GM21390 (cell line): ENCODE measurements at regions not wholly inside any gene's neighbourhood (a gene's known extent, or its start where the extent isn't known, plus 50 kb on each side); places are given as distances from the start of the nearest gene placed in this dataset.

ENCODE experiments used
- ATAC-seq: cut with Tn5 transposase; IDR thresholded peaks from one replicate; pipeline ENCODE4 v1.9.1; 2021; ENCODE audit not compliant: unreplicated experiment

GRCh38 chr9:95822583-95823431 is 52.7 kb upstream of the ERCC6L2 start:
- peak; percentile 88 for ATAC-seq

- ATAC-seq = no peak
Measured at GRCh38 chr9:95822015-95822414, 53.5 kb upstream of the ERCC6L2 start.

DNA sequence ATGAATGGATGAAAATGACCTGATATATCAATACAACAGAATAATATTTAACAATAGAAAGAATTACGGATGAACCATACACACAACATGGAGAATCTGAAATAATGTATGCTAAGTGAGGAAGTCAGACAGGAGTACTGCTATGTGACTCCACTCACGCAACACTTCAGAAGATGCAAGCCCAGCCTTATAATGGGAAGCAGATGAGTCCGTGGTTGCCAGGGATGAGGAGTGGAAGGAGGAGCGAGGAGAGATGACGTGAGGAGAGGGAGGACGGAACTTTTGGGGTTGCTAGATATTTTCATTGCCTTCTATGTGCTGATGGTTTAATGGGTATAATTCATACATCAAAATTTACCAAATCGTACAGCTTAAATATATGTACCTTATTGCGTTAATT is 55.4 kb upstream of the ERCC6L2 start:
- no peak for ATAC-seq

DNA sequence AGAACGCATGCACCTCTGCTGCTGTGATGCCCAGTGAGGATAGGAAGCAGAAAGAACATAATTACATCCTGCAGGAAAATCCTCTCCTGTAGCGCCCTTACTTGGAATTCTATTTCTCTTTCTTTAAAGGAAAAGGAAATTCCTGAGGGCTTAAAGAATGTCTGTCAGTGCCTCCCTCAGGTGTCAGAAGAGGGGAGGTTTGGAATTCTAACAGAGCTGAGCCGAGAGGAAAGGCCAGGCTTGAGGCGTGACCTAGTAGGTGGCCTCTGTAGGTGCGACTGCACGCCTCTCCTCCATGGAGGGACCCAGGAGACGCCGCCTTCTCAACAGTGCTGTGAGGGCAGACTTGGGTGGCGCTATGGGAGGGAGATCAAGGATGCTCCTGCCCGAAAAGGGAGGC is 55.9 kb upstream of the ERCC6L2 start:
- ATAC-seq = no peak

DNA sequence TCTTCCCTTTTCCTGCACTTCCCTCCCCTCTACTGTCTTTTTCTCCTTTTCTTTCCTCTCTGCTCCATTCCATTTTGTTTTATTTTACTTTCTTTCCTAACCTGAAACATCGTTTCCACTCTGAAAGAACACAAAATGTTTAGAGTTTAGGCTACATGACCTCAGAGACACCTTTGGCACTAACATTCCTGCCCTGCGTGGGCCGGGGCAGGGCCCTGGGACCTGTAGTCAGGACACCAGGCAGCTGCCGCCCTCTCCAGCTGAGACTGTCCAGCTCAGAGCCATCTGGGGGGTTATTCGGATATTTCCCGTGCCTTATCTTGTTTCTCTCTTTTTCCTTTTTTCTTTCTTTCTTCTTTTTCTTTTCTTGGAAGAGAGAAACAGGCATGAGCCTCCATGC is 58.3 kb upstream of the ERCC6L2 start:
- ATAC-seq = no peak

DNA sequence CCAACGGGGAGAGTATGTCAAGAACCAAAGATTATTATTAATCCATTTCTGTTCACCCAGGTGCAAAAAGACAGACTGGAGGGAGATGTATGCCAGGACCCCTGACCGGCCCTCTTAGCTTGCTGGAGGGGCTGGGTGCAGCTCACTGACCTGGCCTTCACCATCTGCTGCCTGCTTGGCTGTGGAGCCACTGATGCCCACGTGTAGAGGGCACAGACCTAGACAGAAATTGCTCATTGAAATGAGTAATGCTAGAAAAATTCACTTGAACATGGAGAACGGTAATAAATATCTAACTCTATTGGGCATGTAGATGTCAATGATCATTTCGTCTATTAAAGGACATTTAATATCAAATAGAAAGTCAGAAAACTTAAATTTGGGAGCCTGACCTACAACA is 58.8 kb upstream of the ERCC6L2 start:
- ATAC-seq = no peak

GRCh38 chr9:95815961-95816360 is 59.5 kb upstream of the ERCC6L2 start:
- no peak for ATAC-seq

GRCh38 chr9:95815133-95815532 is 60.4 kb upstream of the ERCC6L2 start:
- ATAC-seq = no peak

- ATAC-seq = no peak
Measured at GRCh38 chr9:95813923-95814322, 61.6 kb upstream of the ERCC6L2 start.

GRCh38 chr9:95810814-95811213 is 64.7 kb upstream of the ERCC6L2 start:
- ATAC-seq = no peak

DNA sequence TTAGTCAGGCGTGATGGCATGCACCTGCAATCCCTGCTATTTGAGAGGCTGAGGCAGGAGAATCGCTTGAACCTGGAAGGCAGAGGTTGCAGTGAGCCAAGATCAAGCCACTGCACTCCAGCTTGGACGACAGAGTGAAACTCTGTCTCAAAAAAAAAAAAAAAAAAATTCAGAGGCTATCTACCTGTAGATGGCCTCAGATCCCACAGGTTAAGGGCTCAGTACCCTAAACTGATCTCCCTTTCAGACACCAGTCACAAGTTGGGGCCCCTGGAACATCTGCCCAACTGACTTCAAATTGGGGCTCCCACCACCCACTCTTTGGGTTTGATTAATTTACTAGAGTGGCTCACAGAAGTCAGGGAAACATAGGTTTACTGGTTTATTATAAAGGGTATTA is 65.4 kb upstream of the ERCC6L2 start:
- ATAC-seq = no peak

DNA sequence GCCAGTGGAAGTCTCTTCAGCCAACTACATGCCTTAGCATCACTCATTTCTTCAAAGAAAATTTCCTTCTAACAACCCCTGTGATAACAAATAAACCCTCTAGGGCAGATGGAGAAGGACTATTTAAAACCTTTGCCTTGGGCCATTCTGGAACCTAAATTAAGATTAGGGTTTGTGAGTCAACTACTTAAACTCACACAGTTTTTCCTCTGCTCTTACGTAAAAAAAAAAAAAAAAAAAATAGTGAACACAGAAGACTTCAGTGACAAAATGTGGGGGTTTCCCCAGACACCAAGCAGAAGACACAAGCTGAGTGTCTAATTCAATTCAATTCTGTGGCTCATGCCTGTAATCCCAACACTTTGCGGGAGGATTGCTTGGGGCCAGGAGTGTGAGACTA is 65.8 kb upstream of the ERCC6L2 start:
- ATAC-seq = no peak

- no peak for ATAC-seq
Measured at GRCh38 chr9:95808011-95808410, 67.5 kb upstream of the ERCC6L2 start.

DNA sequence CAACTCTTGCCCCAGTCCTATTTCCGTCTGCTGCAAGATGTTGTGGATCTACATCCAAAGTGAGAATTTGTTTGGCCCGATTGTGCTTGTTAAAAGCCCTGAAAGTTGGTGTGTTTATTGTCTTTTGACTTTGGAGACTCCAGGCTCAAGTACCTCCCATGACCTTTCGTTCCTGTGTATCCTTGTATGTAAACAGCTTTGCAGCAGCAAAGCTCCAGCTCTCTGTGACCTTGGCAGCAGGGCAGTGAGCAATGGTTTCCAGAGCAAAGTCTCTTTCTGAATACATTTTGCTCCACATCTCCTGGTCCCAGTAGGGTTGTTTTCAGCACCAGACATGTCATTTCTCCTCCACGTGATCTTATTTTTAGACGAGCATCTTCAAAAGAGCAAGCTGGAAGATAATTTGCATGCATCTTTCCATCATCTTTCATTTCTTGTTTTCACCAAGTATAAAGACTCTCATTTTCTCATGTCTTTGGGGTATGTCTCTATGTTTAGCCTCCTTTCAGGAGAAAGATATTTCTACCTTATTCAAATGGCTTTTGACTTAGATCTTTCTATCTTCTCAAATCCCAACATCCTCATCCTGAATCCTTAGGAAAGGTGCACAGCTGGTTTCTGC is 68.1 kb upstream of the ERCC6L2 start:
- ATAC-seq = no peak

- no peak for ATAC-seq
Measured at GRCh38 chr9:95803197-95803596, 72.3 kb upstream of the ERCC6L2 start.

DNA sequence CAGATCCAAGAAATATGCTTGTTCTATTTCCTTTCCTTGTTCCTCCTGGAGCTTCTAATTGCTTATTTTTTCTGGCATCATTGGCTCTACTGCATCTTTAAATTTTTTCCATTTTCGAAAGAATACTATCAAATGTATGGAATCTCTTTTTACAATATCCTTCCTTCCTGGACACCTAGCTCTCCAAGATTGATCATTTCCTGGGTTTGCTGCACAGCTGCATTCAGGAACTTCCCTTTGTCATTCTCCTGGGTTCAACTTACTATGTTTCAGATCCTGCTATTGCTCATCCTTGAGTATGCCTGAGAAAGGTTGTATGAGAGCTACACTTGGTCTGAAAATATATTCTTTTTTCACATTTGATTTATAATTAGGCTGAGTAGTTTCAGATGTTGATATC is 73.7 kb upstream of the ERCC6L2 start:
- ATAC-seq = no peak

DNA sequence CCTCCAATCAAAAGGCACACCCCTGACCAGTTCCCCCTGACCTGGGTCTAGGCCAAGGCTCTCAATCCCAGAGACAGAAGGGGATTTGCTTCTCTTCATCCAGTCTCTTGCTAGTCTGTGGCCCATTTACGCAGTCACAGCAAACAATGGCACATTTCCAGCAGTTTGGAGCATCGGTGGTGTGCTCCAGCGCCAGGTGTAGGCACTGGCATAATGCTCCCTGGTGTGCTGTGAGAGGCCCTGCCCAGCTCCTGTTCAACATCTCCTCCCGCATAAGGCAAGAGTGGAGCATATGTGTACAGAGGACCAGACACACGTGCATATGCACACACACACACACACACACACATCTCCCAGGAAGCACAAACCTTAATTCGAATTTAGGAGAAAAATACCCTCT is 79.5 kb upstream of the ERCC6L2 start:
- ATAC-seq = no peak

DNA sequence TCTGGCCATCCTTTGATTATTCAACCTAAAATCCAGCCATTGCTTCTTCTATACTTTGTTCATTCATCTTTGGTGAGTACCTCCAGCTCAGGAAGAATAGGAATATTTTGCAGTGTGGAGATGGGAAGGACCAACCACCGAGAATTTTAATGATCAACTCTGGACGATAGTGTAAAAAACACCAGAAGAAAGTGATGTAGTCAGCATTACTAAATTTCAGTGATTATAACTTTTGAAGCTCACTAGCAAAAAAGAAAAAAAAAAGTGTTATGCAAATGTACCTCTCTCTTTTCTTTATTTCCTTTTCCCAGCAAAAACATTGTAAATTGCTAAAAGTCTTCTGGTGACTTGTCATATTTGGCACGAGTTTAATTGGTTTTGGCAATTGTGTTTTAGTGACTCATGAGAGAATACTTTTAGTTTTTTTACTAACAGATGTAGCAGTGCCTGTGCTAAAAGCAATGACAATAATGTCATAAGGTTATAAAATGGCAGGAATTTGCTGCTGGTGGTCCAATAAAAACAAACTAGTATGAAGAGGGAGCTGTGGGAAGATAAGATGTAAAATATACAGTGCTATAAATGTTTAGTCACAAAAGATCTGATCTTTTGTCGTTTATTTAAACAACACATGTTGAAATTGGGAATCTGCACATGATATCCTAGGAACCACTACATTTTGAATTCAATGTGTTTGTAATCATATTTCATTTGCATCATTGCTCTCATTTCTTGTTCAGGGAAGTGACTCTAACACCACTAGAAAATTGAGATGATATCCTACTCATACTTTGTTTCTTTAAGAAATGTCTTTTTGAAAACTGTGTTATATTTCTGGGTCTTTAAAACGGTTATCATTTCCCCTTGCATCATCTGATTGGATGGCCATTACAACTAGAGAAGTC is 81.3 kb upstream of the ERCC6L2 start:
- no peak for ATAC-seq

DNA sequence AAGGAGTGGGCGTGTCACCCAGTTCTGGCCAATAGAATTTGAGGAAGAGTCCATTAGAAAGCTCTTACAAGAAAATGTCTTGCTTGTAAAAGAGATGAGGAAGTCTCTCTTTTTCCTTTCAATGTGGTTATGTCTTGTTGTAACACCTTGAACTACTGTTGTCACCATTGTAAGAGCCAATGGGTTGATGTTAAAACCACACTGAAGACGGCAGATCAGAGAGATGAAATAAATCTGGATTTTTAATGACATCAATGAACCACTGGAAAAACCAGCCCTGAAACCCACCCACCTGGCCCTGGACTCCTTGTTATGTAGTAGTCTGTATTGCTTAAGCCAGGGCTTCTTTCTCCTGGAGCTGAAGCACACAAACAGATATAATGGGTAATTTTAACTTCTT is 83.8 kb upstream of the ERCC6L2 start:
- ATAC-seq = no peak

DNA sequence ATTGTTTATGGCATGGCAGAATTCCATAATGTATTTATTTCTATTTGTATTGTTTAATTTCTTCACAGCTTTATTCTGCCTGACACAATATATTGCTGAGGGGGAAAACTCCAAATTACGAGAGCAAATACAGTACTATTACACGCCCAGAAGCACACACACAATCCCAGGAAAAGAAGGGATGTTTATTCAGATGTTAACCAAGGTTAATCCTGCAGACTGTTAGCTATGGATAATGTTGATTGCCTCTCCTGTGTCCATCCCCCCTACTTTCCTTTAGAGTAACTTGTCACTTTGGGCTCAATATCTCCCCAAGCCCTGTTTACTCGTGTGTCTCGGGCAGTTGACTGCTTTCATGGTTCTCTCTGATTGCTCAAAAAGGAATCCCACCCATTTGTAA is 84.2 kb upstream of the ERCC6L2 start:
- ATAC-seq = no peak

DNA sequence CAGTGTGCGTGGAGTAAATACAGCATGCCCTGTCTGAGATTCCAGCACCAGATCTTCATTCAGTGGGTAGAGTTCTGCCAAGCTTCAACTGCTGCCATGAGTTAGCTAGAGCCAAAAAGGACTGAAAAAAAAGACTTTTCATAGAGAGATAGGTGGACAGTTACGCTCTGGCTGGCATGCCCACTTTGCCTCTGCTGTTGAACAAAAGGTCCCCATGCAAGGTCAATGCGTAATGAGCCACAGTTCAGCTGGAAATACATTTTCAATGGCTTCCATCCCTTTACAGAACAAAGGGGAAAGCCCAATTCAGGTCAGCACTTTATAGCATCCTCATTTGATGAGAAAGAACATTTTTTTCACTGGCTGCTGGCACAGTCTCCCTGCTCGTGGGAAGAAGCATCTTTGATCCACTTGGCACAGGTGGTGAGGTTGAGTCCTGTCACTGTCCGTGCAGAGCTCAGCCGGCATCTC is 86.9 kb upstream of the ERCC6L2 start:
- no peak for ATAC-seq

- ATAC-seq = no peak
Measured at GRCh38 chr9:95788021-95788420, 87.5 kb upstream of the ERCC6L2 start.
